H1 (cell line): ENCODE measurements at regions not wholly inside any gene's neighbourhood (a gene's known extent, or its start where the extent isn't known, plus 50 kb on each side); places are given as distances from the start of the nearest gene placed in this dataset.
A peak's percentile ranks its signal among the peaks of the same experiment; 100 is the strongest.

Experiments used
- CTCF ChIA-PET: fragments of 300-600 bp; sonication (Branson Sonifier 250); formaldehyde crosslinking; loops from one replicate; lab custom pipeline; 2021; ENCODE audit not compliant: partially characterized antibody; lab: Charles Lee
- POLR2A ChIA-PET: fragments of 300-600 bp; sonication (Branson Sonifier 250); formaldehyde crosslinking; loops from one replicate; lab custom pipeline; 2021; ENCODE audit warnings: inconsistent platforms; ENCODE audit not compliant: partially characterized antibody; lab: Charles Lee
- DNase-seq, 2 experiments: peaks; one replicate each; pipeline versions ENCODE4 v3.0.0 to v3.0.0-alpha.2; 2010 to 2022; ENCODE audit warnings: low spot score in 2 of 2, low read depth in 1 of 2, mixed read lengths in 1 of 2
- FAIRE-seq: peaks from 2 replicates; lab custom pipeline; 2011; peaks lifted over from hg19 to GRCh38; lab: Jason Lieb, UNC
- H2AFZ ChIP-seq: 2 replicates; pipeline ENCODE4 v1.8.1; 2012; ENCODE audit warnings: low read length, inconsistent platforms
- H2AK5ac ChIP-seq: 2 replicates; pipeline ENCODE4 v1.6.1; 2013; ENCODE audit warnings: low read depth, low read length
- H2BK120ac ChIP-seq: replicated peaks from 2 replicates; pipeline ENCODE3; 2013; ENCODE audit warnings: low read depth, low read length, inconsistent platforms
- H2BK12ac ChIP-seq: 2 replicates; pipeline ENCODE4 v1.6.1; 2013; ENCODE audit warnings: low read depth, low read length
- H2BK15ac ChIP-seq: 2 replicates; pipeline ENCODE4 v1.6.1; 2013; ENCODE audit warnings: low read length
- H2BK20ac ChIP-seq: 2 replicates; pipeline ENCODE4 v1.6.1; 2013; ENCODE audit warnings: low read length
- H2BK5ac ChIP-seq: 2 replicates; pipeline ENCODE4 v1.6.1; 2013; ENCODE audit warnings: low read depth, low read length
- H3K14ac ChIP-seq: 2 replicates; pipeline ENCODE4 v1.6.1; 2013; ENCODE audit warnings: inconsistent platforms; ENCODE audit not compliant: insufficient read length
- H3K18ac ChIP-seq: 2 replicates; pipeline ENCODE4 v1.6.1; 2013; ENCODE audit warnings: low read length; ENCODE audit errors: extremely low read depth
- H3K23ac ChIP-seq: 2 replicates; pipeline ENCODE4 v1.6.1; 2013; ENCODE audit warnings: inconsistent platforms; ENCODE audit not compliant: insufficient read length
- H3K23me2 ChIP-seq: 2 replicates; pipeline ENCODE4 v1.6.1; 2013; ENCODE audit warnings: low read depth, low read length
- H3K27ac ChIP-seq: 2 replicates; pipeline ENCODE4 v1.6.1; 2011; ENCODE audit warnings: low read depth, low read length, inconsistent platforms
- H3K27me3 ChIP-seq, 4 experiments: replicated peaks in 1 of 4; 1 replicate in 1 of 4; 2 replicates in 3 of 4; pipeline versions ENCODE4 v1.6.1 to v1.8.1; 2011 to 2013; ENCODE audit warnings: low read length in 3 of 4, mild to moderate bottlenecking in 3 of 4, inconsistent platforms in 2 of 4, mixed read lengths in 2 of 4, moderate library complexity in 1 of 4; ENCODE audit not compliant: control insufficient read depth in 3 of 4, insufficient read depth in 3 of 4; ENCODE audit errors: extremely low read depth in 1 of 4
- H3K36me3 ChIP-seq, 4 experiments: 2 replicates each; pipeline versions ENCODE4 v1.6.1 to v1.8.1; 2011 to 2013; ENCODE audit warnings: mild to moderate bottlenecking in 4 of 4, low read length in 3 of 4, moderate library complexity in 2 of 4, control low read depth in 1 of 4, inconsistent platforms in 1 of 4; ENCODE audit not compliant: insufficient read depth in 4 of 4, control insufficient read depth in 2 of 4
- H3K4ac ChIP-seq: replicated peaks from 2 replicates; pipeline ENCODE3; 2013; ENCODE audit warnings: low read length, low read depth, mixed read lengths, inconsistent platforms; ENCODE audit not compliant: insufficient read length
- H3K4me1 ChIP-seq, 4 experiments: replicated peaks in 1 of 4; 1 replicate in 1 of 4; 2 replicates in 3 of 4; pipeline versions ENCODE4 v1.6.1 to v1.8.1; 2011 to 2013; ENCODE audit warnings: low read length in 3 of 4, inconsistent platforms in 2 of 4, mixed read lengths in 1 of 4; ENCODE audit not compliant: insufficient read depth in 4 of 4, control insufficient read depth in 3 of 4
- H3K4me2 ChIP-seq, 2 experiments: 2 replicates each; pipeline versions ENCODE4 v1.6.1 to v1.8.1; 2011 to 2013; ENCODE audit warnings: low read depth in 2 of 2, low read length in 2 of 2, control low read depth in 1 of 2, inconsistent platforms in 1 of 2, mild to moderate bottlenecking in 1 of 2; ENCODE audit not compliant: insufficient read depth in 1 of 2
- H3K4me3 ChIP-seq, 4 experiments: fragments of 200-600, 300-600 bp in 1 of 4; sonication (generic), shearing (Covaris generic), sonication (Bioruptor Twin) in 1 of 4; 2 replicates each; pipeline versions ENCODE4 v1.5.1 to v1.8.1; 2011 to 2016; ENCODE audit warnings: low read length in 4 of 4, low read depth in 3 of 4, control low read depth in 2 of 4, inconsistent platforms in 2 of 4, mild to moderate bottlenecking in 2 of 4, mixed read lengths in 1 of 4, moderate library complexity in 1 of 4; ENCODE audit not compliant: insufficient read depth in 2 of 4; ENCODE audit errors: extremely low read depth in 1 of 4
- H3K56ac ChIP-seq: replicated peaks from 2 replicates; pipeline ENCODE3; 2013; ENCODE audit warnings: low read depth, mild to moderate bottlenecking, mixed read lengths, low read length, inconsistent platforms; ENCODE audit not compliant: insufficient read length
- H3K79me1 ChIP-seq: 2 replicates; pipeline ENCODE4 v1.6.1; 2013; ENCODE audit warnings: low read depth, low read length, control low read depth
- H3K79me2 ChIP-seq, 2 experiments: 2 replicates each; pipeline versions ENCODE4 v1.6.1 to v1.8.1; 2012 to 2013; ENCODE audit warnings: low read length in 2 of 2, mild to moderate bottlenecking in 2 of 2, inconsistent platforms in 1 of 2; ENCODE audit not compliant: insufficient read depth in 2 of 2, control insufficient read depth in 1 of 2
- H3K9ac ChIP-seq, 4 experiments: replicated peaks in 1 of 4; 1 replicate in 1 of 4; 2 replicates in 3 of 4; pipeline versions ENCODE4 v1.6.1 to v1.8.1; 2011 to 2013; ENCODE audit warnings: low read depth in 3 of 4, low read length in 3 of 4, control low read depth in 2 of 4, mild to moderate bottlenecking in 2 of 4, moderate library complexity in 2 of 4, inconsistent platforms in 1 of 4; ENCODE audit errors: extremely low read depth in 1 of 4
- H3K9me3 ChIP-seq, 2 experiments: 2 replicates each; pipeline versions ENCODE4 v1.6.1 to v1.8.1; 2012 to 2013; ENCODE audit warnings: mild to moderate bottlenecking in 2 of 2, moderate library complexity in 2 of 2, control low read depth in 1 of 2, inconsistent platforms in 1 of 2, low read depth in 1 of 2, low read length in 1 of 2, mixed read lengths in 1 of 2; ENCODE audit not compliant: insufficient read depth in 2 of 2
- H4K20me1 ChIP-seq, 2 experiments: replicated peaks in 1 of 2; 2 replicates each; pipeline versions ENCODE3 to v1.8.1; 2011 to 2013; ENCODE audit warnings: inconsistent platforms in 2 of 2, low read length in 2 of 2, mild to moderate bottlenecking in 1 of 2; ENCODE audit not compliant: insufficient read depth in 2 of 2, control insufficient read depth in 1 of 2
- H4K5ac ChIP-seq: 2 replicates; pipeline ENCODE4 v1.6.1; 2013; ENCODE audit warnings: low read length, low read depth, mixed read lengths, inconsistent platforms; ENCODE audit not compliant: insufficient read length
- H4K8ac ChIP-seq: 2 replicates; pipeline ENCODE4 v1.8.0; 2013; ENCODE audit warnings: mild to moderate bottlenecking, moderate library complexity, low read length, inconsistent platforms; ENCODE audit not compliant: insufficient read depth; ENCODE audit errors: extremely low read depth
- H4K91ac ChIP-seq: replicated peaks from 2 replicates; pipeline ENCODE3; 2013; ENCODE audit warnings: low read length, mixed read lengths, inconsistent platforms; ENCODE audit not compliant: insufficient read length
- CEBPB ChIP-seq: IDR thresholded peaks from 2 replicates; pipeline ENCODE4 v1.6.1; 2012; ENCODE audit warnings: low read depth, low read length
- CHD1 ChIP-seq: IDR thresholded peaks from 2 replicates; pipeline ENCODE4 v1.6.1; 2012; ENCODE audit warnings: low read depth, low read length, improper control_type of control experiment
- CTCF ChIP-seq, 3 experiments: IDR thresholded peaks; 1 replicate in 2 of 3; 2 replicates in 1 of 3; pipeline versions ENCODE4 v1.5.1 to v1.6.1; 2011; ENCODE audit warnings: low read length in 3 of 3, mild to moderate bottlenecking in 3 of 3, inconsistent platforms in 2 of 3, low read depth in 1 of 3, moderate library complexity in 1 of 3; ENCODE audit not compliant: insufficient read depth in 1 of 3; ENCODE audit errors: control extremely low read depth in 1 of 3
- RAD21 ChIP-seq, 2 experiments: IDR thresholded peaks in 1 of 2; conservative IDR thresholded peaks in 1 of 2; 2 replicates each; pipeline ENCODE4 v1.6.1; 2011; ENCODE audit warnings: low read depth in 2 of 2, low read length in 2 of 2, improper control_type of control experiment in 1 of 2, inconsistent platforms in 1 of 2, mild to moderate bottlenecking in 1 of 2, moderate library complexity in 1 of 2
- SIN3A ChIP-seq, 2 experiments: IDR thresholded peaks in 1 of 2; conservative IDR thresholded peaks in 1 of 2; 2 replicates each; pipeline ENCODE4 v1.6.1; 2011 to 2012; ENCODE audit warnings: low read length in 2 of 2, improper control_type of control experiment in 1 of 2, low read depth in 1 of 2, mild to moderate bottlenecking in 1 of 2
- WGBS, 2 experiments: shearing (Covaris generic) in 1 of 2; methylation state at CpG; one replicate each; pipeline versions ENCODE4 v1.1.6 to v1.1.7; 2013 to 2015; ENCODE audit warnings: low lambda C conversion rate in 2 of 2, mixed read lengths in 2 of 2, inconsistent platforms in 1 of 2, low coverage in 1 of 2, missing lambda C conversion rate in 1 of 2; ENCODE audit not compliant: insufficient replicate concordance in 2 of 2, insufficient coverage in 1 of 2, insufficient read length in 1 of 2; ENCODE audit errors: extremely low coverage in 1 of 2, missing lambda C conversion rate in 1 of 2; 5-methylcytosine and 5-hydroxymethylcytosine counted together

- H3K27me3 ChIP-seq = no peaks in the 10 kb centered on the region
- no peak overlapping the region for H4K91ac ChIP-seq
- no peak overlapping the region for H3K23ac ChIP-seq
- H3K27ac ChIP-seq = no peak overlapping the region
- H4K8ac ChIP-seq = no peak overlapping the region
- no peaks in the 10 kb centered on the region for H3K4me1 ChIP-seq
- H3K9ac ChIP-seq = no peak overlapping the region
- no peaks in the 10 kb centered on the region for H3K79me1 ChIP-seq
- H3K23me2 ChIP-seq = no peaks in the 10 kb centered on the region
- no peak overlapping the region for H4K5ac ChIP-seq
- H3K4me3 ChIP-seq = no peak overlapping the region
- DNase-seq (no peak), FAIRE-seq (peak; percentile 87)
- no peaks in the 10 kb centered on the region for H4K20me1 ChIP-seq
- H2BK20ac ChIP-seq = no peak overlapping the region
- no peak overlapping the region for H3K56ac ChIP-seq
- no peak overlapping the region for H3K14ac ChIP-seq
- H2BK15ac ChIP-seq = no peak overlapping the region
- CTCF ChIA-PET = interaction anchor here (0.6 to 1.2 kb wide), 6 partner anchors 10 to 745 kb away, joined by 3 to 5 read pairs (median 3); no protein-coding TSS in a partner anchor
- no peak overlapping the region for H3K4me2 ChIP-seq
- H2BK12ac ChIP-seq = no peak overlapping the region
- no peaks in the 10 kb centered on the region for H3K9me3 ChIP-seq
- no peak for TF ChIP-seq SIN3A (conservative IDR thresholded peaks at IDR 0.05 in 1 of 2, IDR thresholded peaks at IDR 0.05 in 1 of 2; ENCODE audit: low read depth in 1 of 2, low read length in 2 of 2)
- peak; percentile 88 to 90 for TF ChIP-seq RAD21 (IDR thresholded peaks at IDR 0.05 in 1 of 2, conservative IDR thresholded peaks at IDR 0.05 in 1 of 2; ENCODE audit: low read depth in 2 of 2, low read length in 2 of 2)
- no peak for TF ChIP-seq CHD1
- TF ChIP-seq CTCF (IDR thresholded peaks at IDR 0.05; ENCODE audit: control extremely low read depth in 1 of 3, insufficient read depth in 1 of 3, low read depth in 1 of 3, low read length in 3 of 3) = peak in 2 of 3 experiments; percentile 70 to 87; a peak in 3 of 4 replicates
- no peak for TF ChIP-seq CEBPB
- TF ChIP-seq, all 59 proteins: peak for 2
- Histone ChIP-seq H2BK120ac (no peak overlapping the region), H3K79me2 (no peaks in the 10 kb centered on the region), H2BK5ac (no peak overlapping the region), H2AK5ac (no peak overlapping the region), H3K18ac (no peak overlapping the region), H3K4ac (no peak overlapping the region), H3K36me3 (no peaks in the 10 kb centered on the region), H2AFZ (no peak overlapping the region)
- POLR2A ChIA-PET = no interaction called here
- WGBS, 2 experiments = 47% methylated on average over 6 of the region's 6 CpGs; no CpG with 5 or more reads in 1 of the 2 experiments
Measured at GRCh38 chr7:16071246-16071857, 350.0 kb downstream of the CRPPA start.
